ENCODE measurements at regions not wholly inside any gene's neighbourhood (a gene's known extent, or its start where the extent isn't known, plus 50 kb on each side); places are given as distances from the start of the nearest gene placed in this dataset.

GRCh38 chr4:130249002-130249401 lies 1153.0 kb downstream of the C4orf33 start:
- DNase-seq (ENCODE audit: low read depth): no peak
- TF ChIP-seq, protein P1, sequence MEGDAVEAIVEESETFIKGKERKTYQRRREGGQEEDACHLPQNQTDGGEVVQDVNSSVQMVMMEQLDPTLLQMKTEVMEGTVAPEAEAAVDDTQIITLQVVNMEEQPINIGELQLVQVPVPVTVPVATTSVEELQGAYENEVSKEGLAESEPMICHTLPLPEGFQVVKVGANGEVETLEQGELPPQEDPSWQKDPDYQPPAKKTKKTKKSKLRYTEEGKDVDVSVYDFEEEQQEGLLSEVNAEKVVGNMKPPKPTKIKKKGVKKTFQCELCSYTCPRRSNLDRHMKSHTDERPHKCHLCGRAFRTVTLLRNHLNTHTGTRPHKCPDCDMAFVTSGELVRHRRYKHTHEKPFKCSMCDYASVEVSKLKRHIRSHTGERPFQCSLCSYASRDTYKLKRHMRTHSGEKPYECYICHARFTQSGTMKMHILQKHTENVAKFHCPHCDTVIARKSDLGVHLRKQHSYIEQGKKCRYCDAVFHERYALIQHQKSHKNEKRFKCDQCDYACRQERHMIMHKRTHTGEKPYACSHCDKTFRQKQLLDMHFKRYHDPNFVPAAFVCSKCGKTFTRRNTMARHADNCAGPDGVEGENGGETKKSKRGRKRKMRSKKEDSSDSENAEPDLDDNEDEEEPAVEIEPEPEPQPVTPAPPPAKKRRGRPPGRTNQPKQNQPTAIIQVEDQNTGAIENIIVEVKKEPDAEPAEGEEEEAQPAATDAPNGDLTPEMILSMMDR (IDR thresholded peaks at IDR 0.05; ENCODE audit: low read length, missing control alignments): no peak
- no peak overlapping the region for H3K4me3 ChIP-seq (replicated peaks; ENCODE audit: low read depth, low read length)

GRCh38 chr4:130257271-130257670 lies 1161.3 kb downstream of the C4orf33 start:
- TF ChIP-seq, protein P1 (IDR thresholded peaks at IDR 0.05; ENCODE audit: low read length, missing control alignments): peak; percentile 23
- peak; percentile 75 for DNase-seq (ENCODE audit: low read depth)
- no peak overlapping the region for H3K4me3 ChIP-seq (replicated peaks; ENCODE audit: low read depth, low read length)

DNA sequence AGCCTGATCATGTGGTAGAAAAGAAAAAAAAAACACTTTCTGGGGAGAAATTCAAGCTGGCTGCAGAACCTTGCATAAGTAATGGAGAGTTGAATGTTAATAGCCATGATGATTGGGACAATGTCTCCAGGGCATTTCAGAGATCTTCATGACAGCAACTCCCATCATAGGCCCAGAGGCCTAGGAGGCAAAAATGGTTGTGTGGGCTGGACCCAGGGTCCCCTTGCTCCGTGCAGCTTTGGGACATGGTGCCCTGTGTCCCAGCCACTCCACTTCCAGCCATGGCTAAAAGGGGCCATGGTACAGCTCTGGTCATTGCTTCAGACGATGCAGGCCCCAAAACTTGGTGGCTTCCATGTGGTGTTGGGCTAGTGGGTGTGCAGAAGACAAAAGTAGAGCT lies 1170.9 kb downstream of the C4orf33 start:
- no peak overlapping the region for H3K4me3 ChIP-seq (replicated peaks; ENCODE audit: low read depth, low read length)
- TF ChIP-seq, protein P1 (IDR thresholded peaks at IDR 0.05; ENCODE audit: low read length, missing control alignments): no peak
- no peak for DNase-seq (ENCODE audit: low read depth)

DNA sequence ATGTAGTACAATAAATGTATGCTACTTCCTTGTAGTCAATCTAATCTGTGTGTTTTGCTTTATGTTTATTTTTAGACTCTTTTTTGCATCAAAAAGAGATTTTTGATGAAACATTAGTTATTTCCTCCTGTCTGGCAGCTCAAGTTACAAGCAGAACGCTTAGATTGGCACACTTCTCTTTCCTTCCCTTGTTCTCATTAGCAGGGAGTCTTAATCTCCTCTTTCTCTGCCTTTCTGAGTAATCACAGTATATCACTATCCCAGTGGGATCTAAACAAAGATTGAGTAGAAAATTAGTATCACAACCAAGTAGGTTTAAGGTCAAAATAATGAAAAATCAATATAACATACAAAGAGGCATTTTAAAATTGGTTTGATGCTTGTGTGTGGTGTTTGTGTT lies 1192.6 kb downstream of the C4orf33 start:
- TF ChIP-seq, protein P1 (IDR thresholded peaks at IDR 0.05; ENCODE audit: low read length, missing control alignments): no peak
- DNase-seq (ENCODE audit: low read depth): peak; percentile 1
- no peak overlapping the region for H3K4me3 ChIP-seq (replicated peaks; ENCODE audit: low read depth, low read length)

DNA sequence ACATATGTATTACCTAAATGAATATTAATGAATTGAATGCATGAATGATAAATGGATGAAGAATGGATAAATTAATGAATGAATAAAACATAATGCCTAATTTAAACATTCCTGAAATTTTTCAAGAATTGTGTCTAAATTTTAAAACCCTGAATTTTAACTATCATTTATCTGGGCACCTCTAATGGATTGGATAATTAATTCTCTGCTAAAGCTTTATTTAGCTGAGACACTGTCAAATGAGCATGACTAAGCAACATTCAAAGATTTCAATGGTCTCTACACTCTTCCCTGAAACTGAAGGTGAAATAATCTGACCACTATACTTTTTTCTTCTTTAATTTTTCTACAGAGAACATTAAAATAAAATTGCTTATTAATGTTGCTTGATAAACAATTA lies 1197.7 kb downstream of the C4orf33 start:
- no peak for DNase-seq (ENCODE audit: low read depth)
- H3K4me3 ChIP-seq (replicated peaks; ENCODE audit: low read depth, low read length): no peak overlapping the region
- TF ChIP-seq, protein P1 (IDR thresholded peaks at IDR 0.05; ENCODE audit: low read length, missing control alignments): no peak

GRCh38 chr4:130296448-130296847 lies 1200.5 kb downstream of the C4orf33 start:
- TF ChIP-seq, protein P1 (IDR thresholded peaks at IDR 0.05; ENCODE audit: low read length, missing control alignments): no peak
- DNase-seq (ENCODE audit: low read depth): no peak
- H3K4me3 ChIP-seq (replicated peaks; ENCODE audit: low read depth, low read length): no peak overlapping the region

DNA sequence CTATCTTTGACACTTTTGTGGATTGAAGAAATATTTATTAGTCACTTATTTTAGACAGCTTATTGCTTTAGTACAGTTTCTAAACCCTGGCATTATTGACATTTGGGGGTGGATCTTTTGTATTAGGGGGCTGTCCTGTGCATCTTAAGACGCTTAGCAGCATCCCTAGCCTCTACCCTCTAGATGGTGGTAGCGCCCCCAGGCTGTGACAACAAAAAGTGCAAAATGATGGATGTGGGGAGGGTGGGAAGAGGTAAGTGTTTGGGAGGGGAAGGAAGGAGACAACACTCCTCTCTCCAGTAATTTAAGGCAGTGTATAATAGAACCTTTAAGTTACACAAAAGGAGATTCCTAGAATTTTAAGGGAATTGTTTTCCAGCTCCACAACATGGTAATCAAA lies 1210.6 kb downstream of the C4orf33 start:
- TF ChIP-seq, protein P1 (IDR thresholded peaks at IDR 0.05; ENCODE audit: low read length, missing control alignments): no peak
- no peak overlapping the region for H3K4me3 ChIP-seq (replicated peaks; ENCODE audit: low read depth, low read length)
- DNase-seq (ENCODE audit: low read depth): no peak
